Right renal cortex interstitium (tissue), 3 donors: ENCODE measurements at regions not wholly inside any gene's neighbourhood (a gene's known extent, or its start where the extent isn't known, plus 50 kb on each side); places are given as distances from the start of the nearest gene placed in this dataset.

Experiments used
- DNase-seq, 3 donors: peaks; one replicate each; pipeline ENCODE4 v3.0.0-alpha.2; 2013; ENCODE audit warnings: low read depth in 3 of 3, low spot score in 2 of 3

DNA sequence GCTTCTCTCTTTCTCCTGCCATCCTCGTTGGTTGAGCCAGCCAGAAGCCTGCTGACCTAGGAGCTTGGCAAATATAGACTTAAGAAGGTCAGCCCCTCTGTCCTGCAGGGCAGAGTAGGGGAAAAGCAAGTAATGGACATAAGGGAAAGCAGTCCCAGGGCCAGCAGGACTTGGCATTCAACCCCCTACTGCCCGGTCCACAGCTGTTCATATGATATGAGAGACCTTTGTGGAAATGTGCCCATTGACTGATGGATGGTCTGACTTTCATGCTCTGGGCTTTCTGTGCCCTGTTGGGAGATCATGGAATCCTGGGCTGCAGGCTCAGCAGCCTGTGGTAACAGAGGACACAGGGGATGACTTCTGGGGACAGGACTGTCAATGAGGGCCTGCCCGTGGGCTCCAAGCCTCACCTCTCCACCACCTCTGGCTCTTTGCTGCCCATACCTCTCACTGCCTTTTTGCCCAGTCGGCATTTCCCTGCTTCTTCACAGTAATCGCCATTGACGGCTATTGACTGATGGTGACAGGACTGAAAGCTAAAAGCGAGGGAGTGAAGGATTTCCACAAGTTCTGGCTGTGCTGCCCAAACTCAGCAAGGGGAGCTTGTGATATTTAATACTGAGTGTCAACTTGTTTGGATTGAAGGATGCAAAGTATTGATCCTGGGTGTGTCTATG, 60.0 kb upstream of the NMNAT3 start:
- DNase-seq: no peak

DNA sequence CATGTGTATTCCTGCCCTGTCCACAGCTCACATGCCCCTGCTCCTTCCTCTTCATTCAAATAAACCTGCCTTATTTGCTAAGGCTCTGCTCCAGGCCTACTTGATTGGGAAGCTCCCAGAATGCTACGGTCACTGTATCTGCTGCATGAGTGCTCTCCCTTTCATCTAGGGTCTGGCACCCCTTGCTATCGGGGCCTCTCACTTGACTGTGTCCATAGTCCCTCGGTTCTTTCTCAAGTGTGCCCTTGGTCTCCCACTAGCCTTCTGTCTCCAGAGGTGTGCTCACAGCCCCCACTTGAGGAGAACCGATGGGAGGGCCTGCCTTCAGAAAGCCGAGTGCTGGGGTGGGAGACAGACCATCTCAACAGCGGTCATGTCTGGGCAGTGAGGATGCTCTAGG, 57.4 kb upstream of the NMNAT3 start:
- DNase-seq: no peak

DNA sequence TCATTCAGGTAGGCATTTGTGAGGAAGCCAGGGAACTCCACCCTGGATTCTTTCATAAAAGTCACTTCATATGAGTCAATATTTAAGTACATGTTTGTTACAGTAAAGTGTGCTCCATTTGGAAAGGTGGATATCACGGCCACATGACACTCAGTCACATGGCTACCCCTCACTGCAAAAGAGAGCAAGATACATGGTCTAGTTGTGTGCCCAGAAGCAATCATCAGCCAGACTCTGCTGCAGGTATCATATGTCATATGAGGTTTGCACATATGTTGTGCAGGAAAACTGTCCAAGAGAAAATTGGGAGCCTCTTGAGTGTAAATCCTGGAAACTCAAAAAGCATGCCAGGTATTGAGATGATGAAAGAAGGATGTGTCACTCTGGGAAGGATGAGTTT, 55.0 kb upstream of the NMNAT3 start:
- DNase-seq: no peak

DNA sequence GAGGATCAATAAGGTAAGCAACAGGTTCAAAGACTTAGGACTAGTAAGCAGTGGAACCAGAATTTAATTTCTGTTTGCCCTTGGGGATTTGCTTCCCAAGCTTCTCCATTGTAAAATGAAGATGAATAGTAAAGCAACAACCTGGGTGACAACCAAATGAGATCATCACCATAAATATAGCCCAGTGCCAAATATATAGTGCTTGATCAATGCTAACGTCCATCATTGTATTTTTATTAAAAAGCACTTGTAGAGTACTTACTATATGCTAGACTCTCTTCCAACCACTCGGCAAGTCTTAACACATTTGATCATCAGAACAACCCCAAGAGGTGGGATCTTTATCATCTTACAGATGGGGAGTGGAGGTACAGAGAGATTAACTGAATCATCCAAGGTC, 51.5 kb upstream of the NMNAT3 start:
- DNase-seq: no peak

DNA sequence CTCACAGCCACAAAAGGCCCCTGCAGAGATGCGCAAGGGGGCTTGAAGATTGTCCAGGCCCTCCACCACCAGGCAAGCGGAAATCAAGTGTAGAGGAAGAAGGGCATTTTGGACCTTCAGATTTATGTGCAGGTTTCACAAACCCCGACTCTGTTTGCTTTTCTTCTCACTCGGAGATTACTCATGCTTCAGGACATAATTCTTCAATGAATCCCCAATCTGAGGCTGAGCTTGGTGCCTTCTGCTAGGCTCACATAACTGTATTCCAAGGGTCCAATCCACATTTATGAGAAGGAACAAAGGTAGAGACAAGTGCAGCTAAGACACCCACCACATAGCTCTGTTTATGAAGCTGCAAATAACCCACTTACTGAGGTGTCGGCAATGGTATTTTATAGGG, 50.6 kb upstream of the NMNAT3 start:
- DNase-seq: no peak
